Ovary (tissue), 3 donors: ENCODE measurements at regions not wholly inside any gene's neighbourhood (a gene's known extent, or its start where the extent isn't known, plus 50 kb on each side); places are given as distances from the start of the nearest gene placed in this dataset.

ENCODE experiments used
- CTCF ChIP-seq, 3 donors: fragments of 450-650 bp in 2 of 3; fragments of 200-600 bp in 1 of 3; IDR thresholded peaks; one replicate each; pipeline versions ENCODE4 v1.5.1 to v1.8.0; 2016 to 2022; ENCODE audit warnings: antibody characterized with exemption in 3 of 3, mild to moderate bottlenecking in 1 of 3
- POLR2A ChIP-seq: fragments of 450-650 bp; IDR thresholded peaks from one replicate; pipeline ENCODE4 v1.6.1; 2017; ENCODE audit warnings: antibody characterized with exemption, mild to moderate bottlenecking, moderate library complexity
- donor health status: DM: no; HTN: no; CAD: no.

GRCh38 chr2:77831060-77831459 is 308.9 kb upstream of the LRRTM4 start:
- TF ChIP-seq CTCF (IDR thresholded peaks at IDR 0.05) = no peak
- no peak for TF ChIP-seq POLR2A
